GM21515 (cell line): ENCODE measurements at regions not wholly inside any gene's neighbourhood (a gene's known extent, or its start where the extent isn't known, plus 50 kb on each side); places are given as distances from the start of the nearest gene placed in this dataset.
"Not testable (repeated sequence)": the region's sequence is repeated elsewhere in the genome, so short reads cannot be mapped to it uniquely, and the experiment has no call there.

Experiments used
- ATAC-seq: cut with Tn5 transposase; IDR thresholded peaks from one replicate; pipeline ENCODE4 v1.9.1; 2021; ENCODE audit not compliant: unreplicated experiment

DNA sequence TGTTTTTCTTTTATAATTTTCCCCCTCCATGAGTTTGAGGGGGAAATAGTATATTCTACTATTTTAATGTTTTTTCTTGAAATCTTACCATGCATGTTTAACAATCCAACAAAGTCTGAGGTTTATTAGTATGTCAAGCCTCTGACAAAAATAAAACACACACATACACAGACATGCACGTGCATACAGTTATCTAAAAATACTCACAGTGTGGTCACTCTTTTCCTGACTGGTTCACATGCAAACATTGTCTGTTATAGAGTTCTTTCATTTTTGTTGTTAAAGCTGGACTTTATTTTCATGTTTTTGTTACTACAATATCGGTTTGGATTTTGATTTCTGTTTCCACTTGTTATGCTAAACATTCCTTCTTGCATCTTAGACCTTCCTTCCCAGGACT lies 236.6 kb downstream of the MFSD1 start:
- ATAC-seq: no peak

DNA sequence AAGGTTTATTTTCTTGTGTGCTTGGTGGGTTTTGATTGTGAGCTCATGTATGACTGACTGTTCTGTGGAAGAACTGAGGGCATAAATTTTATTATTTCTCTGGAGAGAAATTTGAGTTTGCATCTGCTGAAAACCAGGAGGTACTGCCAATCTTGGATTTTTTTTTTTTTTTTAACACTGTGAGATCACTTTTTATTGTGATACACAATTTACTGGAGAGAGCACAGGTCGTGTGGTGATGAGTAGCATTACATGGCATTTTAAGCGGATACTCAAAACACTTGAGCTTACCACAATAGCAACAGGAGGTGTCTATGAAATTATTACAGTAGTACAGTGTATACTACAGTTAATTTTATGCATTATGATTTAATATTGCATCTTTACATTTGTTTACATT lies 237.4 kb downstream of the MFSD1 start:
- ATAC-seq: no peak

DNA sequence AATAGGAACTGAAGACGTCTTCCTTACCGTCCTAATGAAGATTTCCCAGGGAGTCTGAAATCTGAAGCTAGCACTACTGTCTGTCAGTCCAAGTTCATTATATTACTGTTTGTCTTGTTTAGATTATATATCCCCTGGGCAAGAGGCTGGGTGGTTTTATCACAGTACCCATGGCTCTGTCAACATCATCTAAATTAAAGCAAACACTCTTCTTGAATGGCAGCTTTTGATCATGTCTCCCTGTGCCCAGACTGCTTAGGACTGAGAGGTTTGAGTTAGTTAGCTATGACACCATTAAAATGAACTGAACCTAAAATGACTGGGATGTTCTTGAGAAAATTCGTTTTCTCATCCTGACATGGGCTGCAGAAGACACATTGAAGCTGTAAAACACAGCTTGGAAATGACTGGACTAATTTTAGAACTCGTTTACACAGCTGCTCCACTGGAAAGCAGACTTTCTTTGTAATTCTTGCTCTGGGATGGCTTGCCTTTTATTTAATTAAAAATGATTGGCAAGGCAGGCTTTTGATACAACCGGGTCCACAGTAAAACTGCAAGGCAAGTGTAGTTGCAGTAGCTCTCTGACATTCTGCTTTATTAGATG lies 243.5 kb downstream of the MFSD1 start:
- ATAC-seq: no peak

DNA sequence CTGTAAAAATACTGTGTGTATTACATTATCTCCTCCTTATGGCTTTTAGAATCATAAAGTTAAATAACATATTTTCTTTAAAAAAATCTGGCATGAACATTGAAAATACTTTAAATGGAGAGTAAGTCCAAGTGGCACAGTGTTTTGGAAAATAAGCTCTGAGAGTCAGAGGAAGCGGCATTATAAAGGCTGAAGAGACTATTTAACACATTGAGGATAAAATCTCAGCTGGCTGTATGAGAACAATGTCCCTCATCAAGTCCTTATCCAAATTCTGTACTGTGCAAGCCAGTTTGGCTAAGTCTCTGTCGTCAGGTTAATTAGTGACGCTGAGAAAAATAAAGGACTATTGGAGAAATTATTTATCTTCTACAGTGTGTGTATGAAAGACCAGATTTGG lies 245.5 kb downstream of the MFSD1 start:
- no peak for ATAC-seq

DNA sequence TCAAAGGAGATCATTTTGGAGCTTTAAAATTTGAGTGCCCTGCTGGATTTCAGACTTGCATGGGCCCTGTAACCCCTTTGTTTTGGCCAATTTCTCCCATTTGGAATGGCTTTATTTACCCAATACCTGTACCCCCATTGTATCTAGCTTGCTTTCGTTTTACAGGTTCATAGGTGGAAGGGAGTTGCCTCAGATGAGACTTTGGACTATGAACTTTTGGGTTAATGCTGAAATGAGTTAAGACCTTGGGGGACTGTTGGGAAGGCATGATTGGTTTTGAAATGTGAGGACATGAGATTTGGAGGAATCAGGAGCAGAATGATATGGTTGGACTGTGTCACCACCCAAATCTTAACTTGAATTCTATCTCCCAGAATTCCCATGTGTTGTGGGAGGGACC lies 250.6 kb downstream of the MFSD1 start:
- not testable (repeated sequence) for ATAC-seq

DNA sequence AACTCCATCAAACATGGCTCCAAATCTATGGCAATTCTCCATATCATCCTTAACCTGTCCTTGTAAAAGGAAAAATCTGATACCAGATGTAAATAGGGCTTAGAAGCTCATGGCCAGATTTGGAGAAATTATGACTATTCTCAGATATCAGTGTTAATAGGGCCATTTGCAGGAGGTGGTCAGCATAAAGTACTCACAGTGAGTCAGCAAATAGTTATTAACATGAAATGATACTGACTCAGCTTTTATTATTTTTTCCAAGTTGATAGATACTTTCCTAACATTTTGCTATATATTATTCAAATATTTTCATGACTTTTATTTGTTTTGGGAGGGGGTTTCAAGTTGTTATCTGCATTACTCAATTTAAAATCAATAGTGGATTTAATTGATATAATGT lies 255.8 kb downstream of the MFSD1 start:
- ATAC-seq: no peak

DNA sequence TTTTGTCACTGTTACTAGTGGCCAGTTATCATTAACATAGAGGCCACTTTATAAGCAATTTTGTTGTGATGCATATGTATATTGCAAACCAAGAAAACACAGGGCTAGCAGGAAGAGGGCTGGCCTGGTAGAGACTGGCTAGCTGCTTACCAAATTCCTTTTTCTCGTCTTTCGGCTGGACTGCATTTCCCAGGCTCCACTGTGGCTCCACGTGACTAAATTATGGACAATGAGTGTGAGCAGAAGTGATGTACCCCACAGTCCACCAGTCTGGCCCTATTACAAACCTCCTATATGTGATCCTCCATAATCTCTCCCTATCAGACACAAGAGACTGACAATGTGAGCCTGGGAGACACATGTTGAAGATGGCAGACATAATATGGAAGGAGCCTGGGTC lies 257.0 kb downstream of the MFSD1 start:
- no peak for ATAC-seq

DNA sequence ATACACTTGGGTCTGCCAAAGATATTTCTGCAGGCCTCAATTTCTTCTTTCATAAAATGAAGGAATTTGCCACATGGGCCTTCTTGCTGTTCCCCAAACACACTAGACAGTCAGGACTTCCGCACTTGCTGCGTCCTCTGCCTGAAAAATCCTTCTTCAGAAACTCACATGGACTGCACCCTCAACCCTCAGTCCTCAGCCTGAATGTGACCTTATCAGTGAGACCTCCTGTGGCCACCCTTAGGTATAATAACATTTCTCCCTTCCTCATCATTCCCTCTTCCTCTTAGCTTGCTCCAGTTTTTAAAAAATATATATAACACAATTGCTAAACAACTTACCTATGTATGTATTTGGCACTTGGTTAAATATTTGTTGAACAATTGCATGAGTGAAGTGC lies 257.5 kb downstream of the MFSD1 start:
- no peak for ATAC-seq

DNA sequence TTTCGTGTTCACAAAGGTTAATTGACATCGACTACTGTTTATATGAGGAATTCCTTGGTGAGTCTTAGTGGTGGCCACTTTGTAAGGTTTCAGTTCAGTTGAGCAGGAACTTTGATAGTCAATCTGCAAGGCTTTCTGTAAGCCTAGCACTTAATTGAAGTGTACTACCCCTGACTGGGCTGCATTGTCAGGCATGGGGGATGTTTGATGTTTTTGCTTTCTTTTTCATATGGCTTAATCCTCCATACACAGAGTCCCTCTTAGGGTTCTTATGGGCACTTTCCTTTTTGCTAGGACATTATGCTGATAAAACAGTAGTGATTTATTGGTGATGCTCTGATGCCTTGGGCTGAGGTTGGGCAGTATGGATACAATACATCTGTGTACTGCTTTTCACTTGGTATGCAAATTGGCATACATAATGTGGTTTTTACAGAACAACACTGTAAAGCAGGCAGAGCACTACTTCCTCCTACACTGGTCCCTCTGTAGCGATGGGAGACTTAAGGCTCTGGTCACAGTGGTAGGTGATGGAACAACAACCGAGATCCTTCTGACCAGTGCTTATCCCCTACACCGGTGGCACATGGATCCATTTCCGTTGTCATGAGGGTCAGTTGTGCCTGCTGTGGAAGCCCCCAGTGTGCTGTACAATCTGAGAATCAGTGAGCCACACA lies 261.0 kb downstream of the MFSD1 start:
- no peak for ATAC-seq

DNA sequence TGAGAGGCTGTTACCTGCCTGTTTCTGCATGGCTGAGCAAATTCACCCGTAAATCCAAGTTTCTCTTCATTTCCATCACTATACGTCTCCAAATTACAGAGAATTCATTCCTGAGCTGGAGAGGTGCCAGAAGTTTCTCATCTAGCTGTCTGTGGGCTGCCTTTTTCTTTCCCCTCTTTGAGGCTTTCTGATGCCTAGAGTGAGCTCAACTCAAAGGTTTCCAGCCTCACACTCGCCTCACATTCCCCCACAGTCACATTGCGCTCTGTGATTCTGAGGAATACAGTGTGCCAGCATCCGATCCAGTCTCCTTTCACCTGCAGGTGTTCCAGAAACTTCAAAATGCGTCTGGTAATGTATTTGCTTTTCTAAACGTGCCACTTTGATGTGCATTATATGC lies 267.2 kb downstream of the MFSD1 start, which contains the start of gene IQCJ:
Gene IQCJ (plus strand): TSS at position 229 of the 400 bp plus-strand sequence.
- no peak for ATAC-seq

DNA sequence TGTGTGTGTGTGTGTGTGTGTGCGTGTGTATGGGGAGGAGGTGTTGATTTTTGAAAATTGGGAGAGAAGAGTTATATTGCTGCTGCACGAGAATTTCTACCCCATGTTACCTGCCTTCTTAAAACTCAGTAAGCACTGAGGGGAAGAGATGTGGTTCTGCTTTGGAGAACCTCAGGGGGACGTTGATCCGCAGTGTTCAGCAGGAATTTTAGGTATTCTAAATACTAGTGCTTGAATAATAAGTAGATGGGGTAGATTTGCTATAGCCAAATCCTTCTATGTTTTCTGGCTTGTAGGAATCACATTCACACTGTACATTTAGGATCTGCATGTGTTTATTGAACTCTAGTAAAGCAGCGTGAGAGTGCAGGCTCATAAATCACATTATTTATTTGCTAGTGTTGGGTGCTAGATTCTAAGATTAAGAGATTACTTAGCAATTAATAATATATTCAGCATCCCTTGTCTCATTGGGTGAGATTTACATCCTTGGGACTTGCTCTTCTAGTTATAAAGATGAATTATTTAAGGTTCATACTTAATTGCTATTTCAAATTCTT lies 268.1 kb downstream of the MFSD1 start:
- ATAC-seq: no peak

DNA sequence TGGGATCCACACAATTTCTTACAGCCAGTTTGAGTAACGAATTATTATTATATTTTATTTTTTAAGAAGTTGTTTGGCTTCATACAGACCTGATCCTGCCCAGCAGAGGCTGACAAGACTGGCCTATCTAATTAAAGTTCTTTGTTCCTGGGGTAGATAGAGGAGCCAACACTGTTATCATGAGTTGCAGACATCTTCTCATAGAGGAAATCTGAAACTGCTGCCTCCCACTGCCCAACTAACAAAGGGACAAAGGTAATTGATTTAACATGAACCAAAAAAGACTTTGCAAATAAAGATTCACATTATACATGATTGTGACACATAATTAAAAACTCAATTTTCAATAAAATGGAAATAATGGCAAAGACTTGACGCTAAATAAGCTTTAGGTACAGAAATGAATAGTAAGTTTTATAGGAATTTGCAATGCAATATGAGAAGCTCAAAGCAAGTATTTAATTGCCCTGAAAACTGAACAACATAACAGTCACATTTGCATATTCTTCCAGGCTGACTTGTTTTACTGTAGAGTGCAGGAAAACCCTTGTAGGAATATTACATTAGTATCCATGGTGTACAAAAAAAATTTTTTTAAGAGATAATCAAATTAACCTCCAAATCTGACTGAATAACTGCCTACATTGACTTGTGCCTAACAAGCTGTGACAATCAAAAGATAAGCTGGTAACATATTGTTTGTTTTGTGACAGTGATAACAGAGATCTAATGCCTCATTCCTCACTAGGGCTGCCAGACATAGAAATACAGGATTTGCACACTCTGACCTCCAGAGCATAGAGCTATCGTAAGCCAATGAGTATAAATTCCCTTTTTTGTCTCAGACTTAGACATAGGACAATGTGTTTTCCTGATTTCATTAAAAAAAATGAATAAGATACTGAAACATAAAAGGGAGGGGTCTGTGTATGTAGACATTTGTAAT lies 273.2 kb downstream of the MFSD1 start:
- no peak for ATAC-seq

DNA sequence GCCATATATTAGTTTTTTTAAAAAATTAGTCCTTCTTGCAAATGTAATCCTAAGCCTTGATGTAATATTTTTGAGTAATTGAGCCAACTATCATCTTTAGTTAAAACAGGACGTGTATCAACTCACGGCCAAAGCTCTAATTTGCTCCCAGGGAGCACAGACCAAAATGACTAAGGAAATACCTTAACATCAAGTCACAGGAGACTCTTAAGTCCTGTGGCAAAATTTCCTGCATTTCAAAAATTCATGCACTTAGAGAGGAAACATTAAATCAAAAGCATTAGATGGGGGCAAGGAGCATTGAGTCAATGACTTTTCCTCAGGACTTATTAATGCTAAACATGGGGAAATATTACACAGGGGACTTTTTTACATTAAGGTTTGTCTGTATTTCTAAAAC lies 276.0 kb downstream of the MFSD1 start:
- no peak for ATAC-seq

DNA sequence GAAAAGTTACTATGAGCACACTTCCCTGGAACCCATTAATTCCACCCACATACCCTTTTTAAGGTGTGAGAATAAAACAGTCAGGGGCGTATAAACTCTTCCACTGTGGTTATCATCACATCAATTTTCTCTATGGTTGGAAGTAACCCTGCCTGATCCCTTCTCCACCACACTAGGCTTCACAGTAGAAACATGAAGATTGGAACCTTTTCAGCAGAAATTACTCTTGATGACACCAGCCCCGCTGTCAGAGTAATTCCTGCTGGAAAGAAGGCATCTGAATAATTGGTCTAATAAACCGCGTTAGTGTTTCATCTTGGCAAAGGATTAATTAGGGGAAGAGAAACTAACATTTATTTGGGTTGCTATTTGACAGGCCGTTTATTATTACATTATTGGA lies 278.4 kb downstream of the MFSD1 start:
- ATAC-seq: no peak

DNA sequence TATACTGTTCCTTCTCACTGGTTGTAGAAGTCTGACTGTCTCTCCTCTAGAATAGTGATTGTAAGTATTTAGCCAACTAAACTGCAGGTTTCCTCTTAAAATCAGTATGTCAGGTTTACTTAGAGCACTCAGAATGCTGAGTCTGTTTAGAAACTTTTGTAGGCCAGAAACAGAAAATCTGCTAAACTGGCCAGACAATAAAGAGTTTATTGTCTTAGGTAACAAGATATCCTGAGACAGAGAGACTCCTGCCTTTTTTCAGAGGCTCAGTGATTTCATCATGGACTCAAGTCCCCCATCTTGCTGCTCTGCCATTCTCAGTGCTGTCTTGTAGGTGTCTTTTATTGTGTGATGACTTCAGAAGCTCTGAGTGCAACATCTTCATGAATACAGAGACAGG lies 279.0 kb downstream of the MFSD1 start:
- ATAC-seq: no peak

DNA sequence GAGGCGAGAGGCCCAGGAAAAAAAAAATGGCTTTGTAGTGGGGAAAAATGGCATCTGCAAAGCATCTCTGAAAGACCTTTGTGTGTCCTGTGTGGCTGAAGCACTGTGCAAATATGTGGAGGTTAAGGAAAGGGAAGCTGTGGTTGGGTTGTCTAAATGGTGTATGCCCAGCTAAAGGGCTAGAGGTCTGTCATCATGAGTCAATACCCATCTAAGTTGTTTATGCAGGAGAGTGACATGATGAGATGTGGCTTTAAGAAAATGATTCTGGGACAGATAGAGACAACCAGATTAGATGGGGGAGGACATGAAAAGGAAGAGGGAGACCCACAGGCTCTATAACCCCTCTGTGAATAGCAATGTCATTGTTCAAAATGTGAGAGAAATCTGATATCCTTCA lies 280.7 kb downstream of the MFSD1 start:
- ATAC-seq: no peak

DNA sequence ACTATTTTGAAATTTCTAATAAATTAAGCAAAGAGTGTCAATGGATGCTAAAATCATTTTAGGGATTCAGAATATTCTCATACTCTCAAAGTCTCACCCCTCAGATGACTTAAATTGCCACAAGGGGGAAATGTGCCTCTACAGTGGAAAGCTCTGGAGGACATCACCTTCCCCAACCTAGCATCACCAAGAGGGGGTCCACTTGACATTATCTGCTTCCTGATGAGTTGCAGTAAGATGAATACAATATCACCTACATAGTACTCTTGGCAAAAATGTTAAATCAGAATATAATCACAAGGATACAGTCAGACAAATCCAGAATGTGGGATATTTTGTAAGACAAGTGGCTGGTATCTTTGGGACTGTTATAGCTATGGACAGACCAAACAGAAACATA lies 290.1 kb downstream of the MFSD1 start:
- ATAC-seq: no peak

DNA sequence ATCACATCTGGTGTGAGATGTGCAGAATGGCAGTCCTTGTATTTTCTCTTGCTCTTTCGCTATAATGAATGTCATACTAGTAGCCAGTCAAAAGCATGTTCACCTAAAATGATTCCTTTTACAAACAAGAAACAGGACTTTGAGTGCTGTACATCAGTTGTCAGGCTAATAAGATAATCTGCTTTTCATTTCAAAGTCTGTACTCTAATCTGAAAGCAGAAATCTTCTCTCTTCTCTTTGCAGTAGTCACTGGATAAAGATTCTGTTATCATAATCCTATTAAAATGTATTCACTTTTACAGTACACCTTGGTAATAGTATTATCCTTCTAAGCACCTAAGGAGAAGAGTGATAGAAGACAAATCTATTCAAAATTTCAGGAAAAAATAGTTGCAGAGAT lies 300.1 kb downstream of the MFSD1 start:
- no peak for ATAC-seq

DNA sequence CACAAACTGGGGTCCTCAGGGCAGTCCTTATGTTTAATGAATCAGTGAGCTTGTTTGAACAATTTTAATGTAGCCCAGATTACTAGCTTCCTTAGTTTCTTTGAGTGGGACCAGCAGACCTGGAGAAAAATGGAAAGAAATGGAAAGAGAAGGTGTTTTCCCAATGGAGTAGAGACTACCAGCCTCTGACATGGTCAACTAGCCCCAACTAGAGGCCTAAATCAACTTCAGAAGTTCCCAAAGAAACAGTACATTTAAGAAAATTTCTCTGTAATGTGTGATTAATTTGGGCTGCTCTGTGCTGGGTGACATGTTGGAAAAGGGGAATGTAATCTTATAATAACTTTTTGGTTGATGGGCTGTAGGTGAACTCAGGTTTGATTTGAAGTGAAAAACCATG lies 310.9 kb downstream of the MFSD1 start:
- no peak for ATAC-seq

DNA sequence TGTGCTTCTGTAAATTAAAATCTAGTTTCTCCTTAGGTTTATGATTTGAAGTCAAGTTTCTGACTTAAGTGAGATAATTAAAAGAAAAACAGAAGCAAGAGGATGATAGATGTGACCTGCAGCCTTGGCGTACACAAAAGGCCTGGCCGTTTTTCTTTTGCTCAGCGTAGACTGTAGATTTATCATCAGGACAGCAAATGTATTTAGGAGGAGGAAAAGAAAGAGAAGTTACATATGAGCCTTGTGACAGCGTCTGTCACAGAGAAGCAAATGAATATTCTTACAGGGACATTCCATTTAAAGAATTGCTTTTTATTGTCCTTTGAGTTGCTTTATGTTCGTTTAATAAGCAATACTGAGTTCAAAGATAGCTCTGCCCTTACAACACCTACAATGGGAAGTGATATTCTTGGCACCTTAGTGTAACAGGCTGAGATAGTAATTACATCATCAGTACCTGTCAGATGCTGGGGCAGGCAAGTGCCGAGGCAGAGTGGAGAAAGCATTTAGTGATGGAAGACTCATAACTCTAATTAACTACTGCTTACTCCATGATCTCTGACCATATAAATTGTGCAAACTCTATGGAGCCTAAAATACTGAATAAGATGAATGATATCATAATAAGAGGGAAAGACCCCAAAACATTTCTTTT lies 311.5 kb downstream of the MFSD1 start:
- no peak for ATAC-seq

DNA sequence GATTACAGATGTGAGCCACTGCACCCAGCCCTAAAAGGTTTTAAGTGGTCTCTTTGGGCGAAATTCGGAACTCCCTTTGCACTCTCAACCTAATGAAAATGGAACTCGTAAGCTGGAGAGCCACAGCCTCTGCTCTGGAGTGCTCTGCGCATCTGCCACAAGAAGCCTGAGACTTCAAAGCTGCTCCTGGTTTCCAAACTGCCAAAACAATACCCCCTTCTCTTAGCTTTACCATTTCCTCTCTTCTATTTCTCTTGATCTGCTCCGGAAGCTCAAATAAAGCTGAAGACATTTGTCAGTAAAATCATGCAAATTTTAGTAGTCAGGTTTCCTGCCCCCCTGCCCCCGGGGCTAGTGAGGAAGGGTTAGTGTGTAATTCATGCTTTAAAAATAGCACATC lies 312.7 kb downstream of the MFSD1 start:
- ATAC-seq: no peak
